ENCODE measurements at regions not wholly inside any gene's neighbourhood (a gene's known extent, or its start where the extent isn't known, plus 50 kb on each side); places are given as distances from the start of the nearest gene placed in this dataset.

GRCh38 chr10:113293167-113293566, 259.7 kb upstream of the HABP2 start:
- no peak for DNase-seq

- DNase-seq: no peak
Measured at GRCh38 chr10:113294868-113295267, 258.0 kb upstream of the HABP2 start.

GRCh38 chr10:113297226-113297625, 255.6 kb upstream of the HABP2 start:
- no peak for DNase-seq

GRCh38 chr10:113298616-113299015, 254.2 kb upstream of the HABP2 start:
- DNase-seq: no peak

GRCh38 chr10:113300201-113300600, 252.7 kb upstream of the HABP2 start:
- no peak for DNase-seq

- DNase-seq: peak; percentile 9 to 30
Measured at GRCh38 chr10:113300617-113301016, 252.2 kb upstream of the HABP2 start.

GRCh38 chr10:113301342-113301984, 251.4 kb upstream of the HABP2 start:
- no peak for DNase-seq

GRCh38 chr10:113302062-113302461, 250.8 kb upstream of the HABP2 start:
- no peak for DNase-seq

- no peak for DNase-seq
Measured at GRCh38 chr10:113303544-113304146, 249.2 kb upstream of the HABP2 start.

- DNase-seq: no peak
Measured at GRCh38 chr10:113304726-113305125, 248.1 kb upstream of the HABP2 start.

GRCh38 chr10:113305871-113306270, 247.0 kb upstream of the HABP2 start:
- DNase-seq: no peak

- DNase-seq: no peak
Measured at GRCh38 chr10:113309791-113310190, 243.1 kb upstream of the HABP2 start.

GRCh38 chr10:113310347-113310746, 242.5 kb upstream of the HABP2 start:
- no peak for DNase-seq

- no peak for DNase-seq
Measured at GRCh38 chr10:113313048-113313602, 239.7 kb upstream of the HABP2 start.

GRCh38 chr10:113313722-113314121, 239.1 kb upstream of the HABP2 start:
- no peak for DNase-seq

GRCh38 chr10:113316506-113316905, 236.3 kb upstream of the HABP2 start:
- no peak for DNase-seq

- no peak for DNase-seq
Measured at GRCh38 chr10:113317489-113317888, 235.4 kb upstream of the HABP2 start.

GRCh38 chr10:113319479-113319878, 233.4 kb upstream of the HABP2 start:
- no peak for DNase-seq

GRCh38 chr10:113320211-113320610, 232.6 kb upstream of the HABP2 start:
- DNase-seq: no peak

- peak in 1 of 2 donors; percentile 38 for DNase-seq
Measured at GRCh38 chr10:113320987-113321386, 231.9 kb upstream of the HABP2 start.

- peak; percentile 19 to 66 for DNase-seq
Measured at GRCh38 chr10:113322843-113323242, 230.0 kb upstream of the HABP2 start.

- DNase-seq: no peak
Measured at GRCh38 chr10:113323985-113324384, 228.9 kb upstream of the HABP2 start.

GRCh38 chr10:113326160-113327111, 226.4 kb upstream of the HABP2 start:
- peak in 1 of 2 donors; percentile 73 for DNase-seq
